ENCODE measurements at regions not wholly inside any gene's neighbourhood (a gene's known extent, or its start where the extent isn't known, plus 50 kb on each side); places are given as distances from the start of the nearest gene placed in this dataset.

GRCh38 chr6:4531406-4531805 is 244.8 kb upstream of the CDYL start:
- TF ChIP-seq SIN3A (IDR thresholded peaks at IDR 0.05; ENCODE audit: borderline replicate concordance, insufficient read depth, low read length): no peak
- TF ChIP-seq TAF1 (IDR thresholded peaks at IDR 0.05; ENCODE audit: borderline replicate concordance, insufficient read depth, low read length): no peak

Data from PFSK-1 (cell line).